H4 (cell line): ENCODE measurements at regions not wholly inside any gene's neighbourhood (a gene's known extent, or its start where the extent isn't known, plus 50 kb on each side); places are given as distances from the start of the nearest gene placed in this dataset.
"Not testable (repeated sequence)": the region's sequence is repeated elsewhere in the genome, so short reads cannot be mapped to it uniquely, and the experiment has no call there.

Experiments
- DNase-seq: peaks from one replicate; pipeline ENCODE4 v3.0.0-alpha.2; 2015; ENCODE audit warnings: low spot score

DNA sequence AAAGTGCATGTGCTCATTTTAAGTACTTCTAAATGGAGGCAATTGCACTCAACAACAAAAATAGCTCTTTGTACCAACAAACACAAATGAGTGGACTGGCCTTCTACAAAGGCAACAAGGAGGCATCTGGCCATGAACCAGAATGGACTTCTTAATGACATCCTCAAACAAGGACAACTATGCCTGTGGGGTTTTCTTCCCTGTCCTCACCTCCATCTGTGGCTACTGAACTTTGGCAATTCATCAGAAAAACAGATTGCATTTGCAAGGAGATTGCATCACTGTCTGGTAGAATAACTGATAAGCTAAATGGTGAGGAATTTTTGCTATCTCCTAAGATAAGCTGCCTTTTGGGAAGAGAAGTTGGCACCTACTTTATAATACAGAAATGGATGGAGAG is 447.3 kb upstream of the CCNG1 start:
- no peak for DNase-seq

DNA sequence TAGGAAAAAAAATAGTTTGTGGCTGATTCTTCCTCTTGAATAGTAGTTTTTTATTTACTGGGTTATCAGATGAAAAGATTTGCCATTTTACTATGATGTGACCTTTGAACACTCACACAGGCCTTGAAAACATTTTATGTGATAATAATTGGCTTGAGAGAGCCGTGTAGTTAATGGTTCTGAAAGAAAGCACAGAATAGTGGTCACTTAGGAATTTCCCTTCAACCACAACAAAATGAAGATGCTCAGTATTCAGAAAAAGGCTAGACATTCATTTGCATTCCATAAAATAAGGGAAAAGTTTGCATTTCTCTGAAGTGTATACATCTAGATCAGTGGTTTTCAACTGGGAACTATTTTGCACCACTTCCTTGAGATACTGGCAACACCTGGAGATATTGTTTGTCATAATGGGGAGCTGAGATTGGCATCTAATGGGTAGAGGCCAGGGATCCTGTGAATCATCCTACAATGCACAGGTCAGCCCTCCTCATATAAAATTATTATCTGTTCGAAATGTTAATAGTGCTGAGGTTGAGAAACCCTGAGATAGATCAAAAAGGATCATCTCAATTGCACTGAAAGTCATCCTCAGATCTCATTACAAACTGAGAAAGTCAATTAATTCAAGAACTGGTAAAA is 446.4 kb upstream of the CCNG1 start:
- DNase-seq = no peak

DNA sequence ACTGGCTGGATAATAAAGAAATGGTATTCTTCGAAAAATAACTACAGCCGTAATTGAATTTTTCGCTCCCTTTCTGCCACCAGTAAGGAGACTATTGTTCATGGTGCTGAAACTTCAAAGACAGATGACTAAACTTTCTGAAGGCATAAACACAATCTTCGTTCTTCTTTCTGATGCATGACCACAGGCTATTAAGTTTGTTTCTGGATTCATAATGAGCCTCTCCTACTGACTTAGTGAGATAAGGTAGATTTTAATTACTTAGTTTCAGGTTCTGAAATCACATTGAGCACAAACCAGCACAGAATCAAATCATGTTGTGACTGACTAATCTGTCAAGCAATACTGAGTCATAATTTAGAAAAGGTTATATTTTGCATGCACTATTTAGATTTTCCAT is 441.8 kb upstream of the CCNG1 start:
- DNase-seq = no peak

DNA sequence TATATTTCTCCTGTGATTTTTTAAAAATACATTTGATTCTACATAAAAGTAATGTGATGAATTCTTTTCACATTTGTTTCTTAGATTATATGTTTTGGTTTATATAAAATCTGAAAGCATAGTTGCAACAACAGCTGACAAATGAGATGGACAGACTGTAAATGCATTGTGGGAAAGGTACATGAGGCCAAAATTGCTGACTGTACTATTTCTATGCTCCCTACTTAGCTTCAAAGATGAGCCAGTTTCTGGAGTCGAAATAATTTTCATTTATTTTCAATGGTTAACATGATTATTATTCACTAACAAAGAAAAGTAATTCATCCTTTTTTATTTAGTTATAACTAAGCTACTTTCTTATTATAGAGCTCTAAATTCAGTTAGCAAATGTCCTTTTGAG is 441.3 kb upstream of the CCNG1 start:
- DNase-seq = no peak

DNA sequence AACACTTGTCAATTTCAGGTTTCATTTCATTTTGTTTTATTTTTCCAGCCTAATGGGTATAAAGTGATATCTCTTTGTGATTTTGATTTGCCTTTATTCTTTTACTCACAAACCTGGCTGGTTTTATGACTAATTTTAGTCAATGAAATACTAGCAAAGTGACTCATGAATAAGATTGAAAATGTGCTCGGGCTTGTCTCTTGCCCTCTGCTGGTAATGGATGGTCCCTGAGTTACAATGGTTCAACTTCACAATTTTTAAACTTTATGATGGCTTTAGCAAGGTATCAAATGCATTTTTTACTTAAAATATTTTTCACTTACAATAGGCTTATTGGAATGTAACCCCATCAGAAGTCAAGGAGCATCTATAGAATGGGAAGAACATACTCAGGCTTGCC is 431.4 kb upstream of the CCNG1 start:
- peak; percentile 14 for DNase-seq

DNA sequence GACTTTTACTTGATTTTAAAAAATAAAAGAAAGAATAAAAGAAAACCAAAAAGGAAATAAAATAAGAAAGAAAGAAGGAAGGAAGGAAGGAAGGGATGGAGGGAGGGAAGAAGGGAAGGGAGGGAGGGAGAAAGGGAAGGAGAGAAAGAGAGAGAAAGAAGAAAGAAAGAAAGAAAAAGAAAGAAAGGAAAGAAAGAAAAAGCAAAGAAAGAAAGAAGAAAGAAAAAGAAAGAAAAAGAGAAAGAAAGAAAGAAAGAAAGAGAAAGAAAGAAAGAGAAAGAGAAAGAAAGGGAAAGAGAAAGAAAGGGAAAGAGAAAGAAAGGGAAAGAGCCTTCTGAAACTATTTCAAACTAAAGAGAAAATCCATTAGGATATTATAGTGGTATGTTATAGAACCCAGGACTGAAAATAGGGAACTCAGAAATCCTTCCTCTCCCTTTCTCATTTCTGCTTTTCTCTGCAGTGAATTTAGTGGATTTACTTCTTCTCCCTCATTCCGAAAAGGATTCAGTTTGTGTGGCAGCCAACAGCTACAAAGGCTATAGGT is 414.7 kb upstream of the CCNG1 start:
- DNase-seq = no peak

DNA sequence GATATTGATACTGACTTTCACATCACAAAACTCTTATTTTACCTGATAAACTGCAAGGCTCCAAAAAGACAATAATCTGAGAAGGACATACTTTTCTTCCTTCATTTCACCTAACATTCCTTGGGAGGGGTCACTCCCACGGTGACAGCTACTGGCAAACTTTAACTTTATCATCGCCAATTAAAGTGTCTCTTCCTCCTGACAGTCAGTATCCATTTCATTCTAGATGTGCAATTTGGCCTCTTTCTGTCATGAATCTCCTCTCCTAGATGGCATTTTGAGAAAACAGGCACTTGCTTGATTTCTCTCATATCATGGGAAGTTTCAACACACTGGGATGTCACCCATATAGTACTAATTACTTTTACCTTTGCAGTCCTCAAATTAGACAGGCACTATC is 413.5 kb upstream of the CCNG1 start:
- no peak for DNase-seq

DNA sequence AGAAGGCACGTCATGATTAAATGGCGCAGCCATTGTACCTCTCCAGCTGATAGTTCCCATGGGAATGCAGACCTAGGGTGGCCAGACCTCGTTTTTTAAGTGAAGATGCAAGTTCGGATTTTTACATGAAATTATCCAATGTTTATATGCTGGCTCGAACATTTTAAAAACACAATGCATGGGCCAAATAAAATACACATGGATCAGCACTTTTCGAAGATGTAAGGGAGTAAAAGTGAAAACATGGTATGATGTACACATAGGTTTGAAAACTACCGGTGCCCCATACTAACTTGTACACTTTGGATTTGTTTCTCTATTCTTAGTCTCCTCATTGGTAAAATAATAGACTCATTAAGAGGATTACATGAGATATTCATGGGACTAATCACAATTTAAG is 412.5 kb upstream of the CCNG1 start:
- no peak for DNase-seq

DNA sequence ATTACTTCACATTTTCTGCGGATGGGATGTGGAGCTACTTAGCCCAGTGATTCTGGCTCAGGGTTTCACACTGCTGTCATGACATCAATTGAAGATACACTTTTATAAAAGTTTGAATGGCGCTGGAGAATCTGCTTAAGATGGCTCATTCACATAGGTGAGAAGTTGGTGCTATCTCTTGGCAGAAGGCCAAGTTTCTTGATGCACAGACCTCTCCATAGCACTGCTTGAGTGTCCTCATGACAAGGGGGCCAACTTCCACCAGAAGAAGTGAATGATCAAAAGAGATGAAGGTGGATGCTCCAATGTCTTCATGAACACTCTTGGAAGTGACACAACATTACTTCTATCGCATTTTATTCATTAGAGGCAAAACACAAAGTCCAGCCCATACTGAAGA is 403.7 kb upstream of the CCNG1 start:
- no peak for DNase-seq

DNA sequence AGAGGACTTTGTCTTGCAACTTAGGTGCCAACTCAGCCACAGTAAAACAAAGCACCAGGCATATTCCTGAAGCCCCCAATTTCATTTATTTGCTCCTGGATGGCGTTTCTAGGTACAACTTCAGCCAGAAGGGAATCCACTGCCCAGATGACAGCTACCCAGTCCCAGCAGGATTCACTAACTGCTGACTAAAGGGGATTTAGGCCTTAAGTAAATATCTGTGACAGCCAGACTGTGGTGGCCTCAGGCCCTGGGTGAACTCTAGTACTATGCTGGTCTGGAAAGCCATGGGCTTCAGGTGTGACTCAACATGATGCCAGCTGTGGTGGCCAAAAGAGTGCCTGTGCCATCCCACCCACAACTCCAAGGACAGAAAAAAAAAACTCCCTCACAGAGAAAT is 396.1 kb upstream of the CCNG1 start:
- peak; percentile 5 for DNase-seq

DNA sequence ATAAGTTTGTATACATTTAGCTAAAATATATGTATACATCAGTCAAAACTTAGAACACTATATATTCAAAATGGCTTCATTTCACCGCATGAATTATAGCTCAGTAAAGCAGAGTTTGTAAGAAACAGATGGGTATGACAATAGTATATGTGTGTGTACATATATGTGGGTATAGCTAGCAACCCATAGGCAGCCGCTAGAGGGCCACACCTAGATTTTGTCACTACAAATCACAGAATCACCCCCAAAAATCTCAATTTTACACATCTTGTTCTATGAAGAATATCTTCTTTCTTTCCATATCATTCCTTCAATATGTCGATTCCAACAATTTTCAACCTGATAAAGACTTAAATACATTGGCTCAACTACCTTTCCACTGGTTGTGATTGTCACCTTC is 357.8 kb upstream of the CCNG1 start:
- DNase-seq = no peak

DNA sequence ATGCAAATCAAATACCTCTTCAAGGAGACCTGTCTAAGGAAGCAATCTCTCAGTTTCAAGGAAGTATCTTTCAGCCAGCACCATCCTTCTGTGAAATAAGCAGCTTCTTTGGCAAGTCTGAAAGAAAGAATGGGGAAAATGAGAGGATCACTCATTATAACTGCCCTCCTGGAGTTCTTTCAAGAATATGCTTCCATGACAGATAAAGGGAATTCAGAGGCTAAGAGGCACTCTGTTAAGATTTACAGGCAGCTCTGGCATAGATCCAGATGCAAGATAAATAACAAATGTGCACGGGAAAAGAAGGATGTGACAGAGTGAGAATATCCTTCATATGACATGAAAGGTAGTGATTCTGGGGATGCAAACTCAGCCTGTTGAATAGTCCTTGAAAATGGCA is 348.2 kb upstream of the CCNG1 start:
- DNase-seq = no peak

DNA sequence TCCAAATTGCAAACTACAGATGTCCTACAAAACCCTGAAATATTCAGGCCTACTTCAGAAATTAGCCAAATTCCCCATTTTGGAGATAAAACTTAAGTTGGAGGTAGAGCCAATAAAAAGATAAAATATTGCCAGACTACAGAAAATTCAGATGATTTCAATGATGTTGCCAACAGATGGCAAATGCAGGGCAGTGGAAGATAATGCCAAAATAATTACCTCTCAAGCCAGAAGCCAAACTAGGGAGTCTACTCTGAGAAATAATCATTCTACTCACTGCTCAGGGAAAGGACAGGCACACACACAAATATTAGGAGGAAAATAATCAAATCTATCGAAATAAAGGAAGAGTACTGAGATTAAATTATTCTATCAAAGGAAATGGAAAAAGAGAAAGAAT is 347.5 kb upstream of the CCNG1 start:
- DNase-seq = no peak

DNA sequence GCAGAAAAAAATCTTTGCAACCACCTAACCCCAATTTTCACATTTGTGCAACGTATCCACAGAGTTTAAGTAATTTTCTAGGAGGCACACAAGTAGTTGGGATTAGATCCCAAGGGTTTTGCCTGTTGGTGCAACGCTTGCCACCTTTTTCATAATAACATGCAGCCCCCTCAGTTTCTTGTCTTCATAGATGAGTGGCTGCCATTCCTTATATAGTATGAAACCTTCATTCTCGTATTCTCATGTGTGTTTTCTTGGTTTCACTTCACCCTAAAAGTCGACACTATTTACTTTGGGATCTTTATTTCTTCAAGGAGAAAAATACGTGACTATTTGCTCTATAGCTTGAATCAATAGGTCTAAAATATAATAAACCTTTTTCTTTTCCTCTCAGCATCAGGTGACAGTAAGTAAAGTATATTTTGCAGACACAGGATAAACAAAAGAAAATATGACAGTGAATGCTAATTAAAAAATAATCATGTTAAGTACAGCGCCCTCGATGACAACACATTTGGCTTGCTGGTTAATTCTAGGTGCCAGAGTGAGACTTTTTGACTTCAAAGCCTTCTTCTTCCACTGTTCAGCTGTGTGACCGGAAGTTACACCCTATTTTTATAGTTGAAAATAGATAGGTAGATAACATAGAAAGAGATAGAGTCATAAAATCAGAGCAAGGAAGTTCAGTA is 342.8 kb upstream of the CCNG1 start:
- no peak for DNase-seq

DNA sequence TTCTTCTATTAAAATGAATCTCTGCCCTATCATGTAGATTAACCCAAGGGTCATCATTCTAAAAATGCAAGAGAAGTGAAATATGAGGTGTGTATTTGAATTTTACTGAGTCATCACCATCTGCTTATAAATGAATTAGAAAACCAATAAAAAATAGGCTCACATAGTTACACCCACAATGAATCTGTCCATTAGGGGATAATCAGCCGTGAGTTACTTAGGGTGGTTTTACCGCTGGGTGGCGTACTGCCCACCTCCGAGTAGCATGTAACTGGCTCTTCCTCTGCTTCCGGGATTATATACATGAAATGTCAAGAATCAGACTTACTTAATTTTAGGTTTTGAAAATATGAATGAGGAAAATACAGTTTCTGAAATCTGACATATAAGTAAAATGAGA is 332.9 kb upstream of the CCNG1 start:
- DNase-seq = peak; percentile 6

DNA sequence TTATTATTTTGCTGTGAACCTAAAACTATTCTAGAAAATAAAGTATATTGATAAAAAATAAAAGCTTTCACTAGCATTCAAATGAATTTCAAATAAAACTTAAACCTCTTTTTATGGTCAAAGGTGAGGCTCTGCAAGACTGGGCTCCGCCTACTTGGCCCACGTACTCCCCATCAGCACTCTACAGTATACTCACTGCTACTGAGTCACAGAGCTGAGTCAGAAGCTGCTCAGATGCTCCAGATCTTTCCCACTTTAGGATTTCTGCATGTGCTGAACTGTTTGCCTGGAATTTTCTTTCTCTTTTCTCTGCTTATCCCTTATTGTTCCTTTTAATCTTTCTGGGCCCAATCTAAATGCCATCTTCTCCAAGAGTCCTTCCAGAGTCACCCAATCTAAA is 331.9 kb upstream of the CCNG1 start:
- peak; percentile 5 for DNase-seq

DNA sequence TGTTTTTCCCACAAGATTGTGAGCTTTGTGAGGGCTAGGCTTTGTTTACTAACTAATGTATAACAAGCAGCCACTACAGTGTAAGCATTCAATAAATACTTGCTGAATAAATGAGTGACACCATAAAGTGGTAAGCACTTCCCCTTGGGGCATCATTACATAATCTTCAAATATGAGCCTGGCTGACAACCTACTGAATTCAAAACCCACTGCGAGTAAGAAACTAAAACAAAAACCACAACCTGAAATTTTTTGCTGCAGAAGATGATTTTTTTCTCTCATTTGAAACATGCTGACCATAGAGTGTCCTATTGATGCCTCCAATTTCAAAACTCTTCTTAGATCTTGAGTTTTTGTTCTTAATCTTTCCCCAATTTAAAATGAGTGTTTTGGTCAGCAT is 331.3 kb upstream of the CCNG1 start:
- DNase-seq = no peak

DNA sequence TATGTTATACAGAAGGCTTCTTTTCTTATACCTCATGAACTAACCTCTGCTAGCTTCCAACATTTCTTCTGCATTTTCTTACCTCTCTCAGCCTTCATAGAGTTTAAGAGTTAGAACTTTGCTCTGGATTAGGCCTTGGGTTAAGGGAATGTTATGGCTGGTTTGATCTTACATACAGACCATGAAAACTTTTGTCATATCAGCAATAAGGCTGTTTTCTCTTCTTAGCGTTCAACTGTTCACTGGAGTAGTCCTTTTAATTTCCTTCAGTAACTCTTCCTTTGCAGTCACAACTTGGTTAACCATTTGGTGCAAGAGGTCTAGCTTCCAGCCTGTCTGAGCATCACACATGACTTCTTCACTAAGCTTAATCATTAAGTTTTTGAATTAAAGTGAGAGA is 329.0 kb upstream of the CCNG1 start:
- no peak for DNase-seq

DNA sequence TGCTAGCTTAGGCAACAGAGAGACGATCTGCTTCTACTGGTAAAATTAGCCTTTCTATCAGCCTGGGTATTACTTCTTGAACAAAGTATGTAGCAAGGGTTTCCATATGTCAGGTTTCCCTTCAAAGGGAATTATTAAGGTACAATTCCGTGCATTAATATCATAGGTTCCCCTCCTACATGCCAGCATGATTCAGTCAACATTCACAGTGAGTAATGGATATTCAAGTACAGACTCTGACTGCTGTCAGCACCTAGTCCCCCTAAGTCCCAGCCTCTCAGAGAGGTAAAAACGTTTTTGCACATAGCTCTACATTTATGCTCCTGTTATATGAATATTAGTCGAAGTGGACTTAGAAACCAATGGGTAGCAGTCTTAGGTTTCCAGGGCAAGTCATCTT is 322.4 kb upstream of the CCNG1 start:
- no peak for DNase-seq

DNA sequence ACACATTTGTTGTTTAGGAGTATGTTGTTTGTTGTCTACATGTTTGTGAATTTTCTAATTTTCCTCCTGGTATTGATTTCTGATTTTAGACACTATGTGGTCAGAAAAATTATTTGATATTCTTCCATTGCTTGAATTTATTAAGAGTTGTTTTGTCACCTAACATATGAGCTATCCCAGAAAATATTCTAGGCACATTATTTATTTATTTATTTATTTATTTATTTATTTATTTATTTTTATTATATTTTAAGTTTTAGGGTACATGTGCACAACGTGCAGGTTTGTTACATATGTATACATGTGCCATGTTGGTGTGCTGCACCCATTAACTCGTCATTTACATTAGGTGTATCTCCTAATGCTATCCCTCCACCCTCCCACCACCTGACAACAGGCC is 320.8 kb upstream of the CCNG1 start:
- not testable (repeated sequence) for DNase-seq

DNA sequence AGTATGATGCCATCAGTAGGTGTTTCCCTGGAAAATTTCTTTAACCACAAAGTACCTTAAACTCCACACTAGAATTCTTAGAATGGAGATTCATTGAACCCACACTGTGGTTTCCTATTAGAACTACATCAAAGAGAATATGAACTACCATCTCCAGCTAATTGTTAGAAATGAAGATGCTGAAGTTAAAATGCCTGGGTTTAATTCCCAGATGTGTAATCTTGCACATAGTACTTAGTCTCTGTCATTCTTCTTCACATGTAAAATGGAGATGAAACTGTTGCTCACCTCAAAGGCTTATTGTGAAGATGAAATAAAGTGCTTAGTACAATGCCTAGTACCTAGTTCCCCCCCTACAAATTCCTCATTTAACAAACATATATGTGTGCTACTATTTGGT is 303.3 kb upstream of the CCNG1 start:
- no peak for DNase-seq

DNA sequence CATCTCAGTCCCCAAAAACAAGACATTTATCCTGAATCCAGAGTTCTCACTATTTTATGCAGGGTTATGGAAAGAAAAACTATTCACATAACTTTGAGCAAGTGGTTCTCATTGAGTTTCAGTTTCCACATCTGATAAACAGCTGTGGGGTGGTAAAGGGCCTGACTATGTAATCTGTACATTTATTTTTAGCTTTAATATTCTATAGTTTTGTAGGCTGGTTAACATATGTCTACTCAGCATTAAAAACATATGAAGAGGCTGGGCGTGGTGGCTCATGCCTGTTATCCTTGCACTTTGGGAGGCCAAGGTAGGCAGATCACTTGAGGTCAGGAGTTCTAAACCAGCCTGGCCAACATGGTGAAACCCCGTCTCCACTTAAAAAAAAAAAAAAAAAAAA is 301.5 kb upstream of the CCNG1 start:
- DNase-seq = no peak

DNA sequence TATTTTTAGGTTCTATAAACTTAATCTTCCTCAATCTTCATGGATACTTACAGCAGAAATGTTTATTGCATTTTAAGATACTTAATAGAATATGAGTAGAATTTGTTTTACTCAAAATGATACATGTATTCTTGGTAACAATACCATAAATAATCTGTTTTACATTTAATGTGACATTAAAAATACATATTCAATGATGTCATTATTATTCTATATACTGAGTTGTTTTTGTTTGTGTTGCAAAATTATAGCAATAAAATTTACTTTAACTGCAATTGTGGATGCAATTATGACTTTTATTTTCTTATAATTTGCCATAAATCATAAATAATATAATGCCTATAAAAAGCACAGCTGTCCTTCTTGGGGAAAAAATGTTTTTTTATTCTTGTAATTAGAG is 275.9 kb upstream of the CCNG1 start:
- DNase-seq = no peak

DNA sequence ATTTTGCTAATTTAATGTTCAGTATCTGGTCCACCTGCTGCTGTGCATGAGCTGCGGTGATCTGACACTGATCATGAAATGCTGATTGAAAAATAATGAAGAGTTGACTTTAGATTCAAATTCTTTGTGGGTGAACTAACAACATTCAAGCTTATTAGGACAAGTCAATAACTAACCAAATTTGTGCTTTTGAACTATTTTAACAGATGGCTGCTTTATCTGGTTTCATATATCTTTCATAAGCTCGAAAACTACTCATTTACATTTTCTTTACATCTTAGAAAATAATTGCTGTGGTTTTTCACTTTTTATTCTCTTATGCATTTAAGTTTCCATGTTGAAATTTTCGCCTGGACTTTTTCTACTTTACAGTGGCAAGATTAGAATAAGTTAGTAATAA is 274.8 kb upstream of the CCNG1 start:
- no peak for DNase-seq
